Germinal center (tissue), 1 donor: ENCODE measurements at regions not wholly inside any gene's neighbourhood (a gene's known extent, or its start where the extent isn't known, plus 50 kb on each side); places are given as distances from the start of the nearest gene placed in this dataset.

ENCODE experiments used
- DNase-seq: peaks from one replicate; pipeline ENCODE4 v3.0.0; 2012; ENCODE audit warnings: mixed read lengths, low spot score

GRCh38 chr1:239600588-239600987, 214.2 kb downstream of the CHRM3 start:
- no peak for DNase-seq

GRCh38 chr1:239601108-239601507, 214.7 kb downstream of the CHRM3 start:
- no peak for DNase-seq

- no peak for DNase-seq
Measured at GRCh38 chr1:239603530-239603929, 217.2 kb downstream of the CHRM3 start.

- no peak for DNase-seq
Measured at GRCh38 chr1:239606850-239607400, 220.6 kb downstream of the CHRM3 start.

- no peak for DNase-seq
Measured at GRCh38 chr1:239608469-239608868, 222.1 kb downstream of the CHRM3 start.

GRCh38 chr1:239612379-239612778, 226.0 kb downstream of the CHRM3 start:
- no peak for DNase-seq

GRCh38 chr1:239616673-239617072, 230.3 kb downstream of the CHRM3 start:
- no peak for DNase-seq

- no peak for DNase-seq
Measured at GRCh38 chr1:239617259-239617658, 230.9 kb downstream of the CHRM3 start.

- no peak for DNase-seq
Measured at GRCh38 chr1:239617731-239618130, 231.4 kb downstream of the CHRM3 start.

GRCh38 chr1:239619190-239619589, 232.8 kb downstream of the CHRM3 start:
- DNase-seq, result no peak

- DNase-seq, result no peak
Measured at GRCh38 chr1:239630767-239631166, 244.4 kb downstream of the CHRM3 start.

- no peak for DNase-seq
Measured at GRCh38 chr1:239633432-239633831, 247.1 kb downstream of the CHRM3 start.

GRCh38 chr1:239635276-239635675, 248.9 kb downstream of the CHRM3 start:
- DNase-seq, result peak; percentile 3

GRCh38 chr1:239636347-239636746, 250.0 kb downstream of the CHRM3 start:
- no peak for DNase-seq

GRCh38 chr1:239644604-239645003, 258.2 kb downstream of the CHRM3 start:
- DNase-seq, result no peak

GRCh38 chr1:239647045-239647444, 260.7 kb downstream of the CHRM3 start:
- DNase-seq, result no peak

- no peak for DNase-seq
Measured at GRCh38 chr1:239647964-239648632, 261.7 kb downstream of the CHRM3 start.

- DNase-seq, result no peak
Measured at GRCh38 chr1:239655023-239655422, 268.7 kb downstream of the CHRM3 start.

GRCh38 chr1:239657291-239657690, 270.9 kb downstream of the CHRM3 start:
- DNase-seq, result no peak

- no peak for DNase-seq
Measured at GRCh38 chr1:239662950-239663349, 276.6 kb downstream of the CHRM3 start.

- DNase-seq, result no peak
Measured at GRCh38 chr1:239672256-239672655, 285.9 kb downstream of the CHRM3 start.

- no peak for DNase-seq
Measured at GRCh38 chr1:239675735-239676134, 289.4 kb downstream of the CHRM3 start.

- no peak for DNase-seq
Measured at GRCh38 chr1:239676522-239677273, 290.3 kb downstream of the CHRM3 start.
